ENCODE measurements at regions not wholly inside any gene's neighbourhood (a gene's known extent, or its start where the extent isn't known, plus 50 kb on each side); places are given as distances from the start of the nearest gene placed in this dataset.

DNA sequence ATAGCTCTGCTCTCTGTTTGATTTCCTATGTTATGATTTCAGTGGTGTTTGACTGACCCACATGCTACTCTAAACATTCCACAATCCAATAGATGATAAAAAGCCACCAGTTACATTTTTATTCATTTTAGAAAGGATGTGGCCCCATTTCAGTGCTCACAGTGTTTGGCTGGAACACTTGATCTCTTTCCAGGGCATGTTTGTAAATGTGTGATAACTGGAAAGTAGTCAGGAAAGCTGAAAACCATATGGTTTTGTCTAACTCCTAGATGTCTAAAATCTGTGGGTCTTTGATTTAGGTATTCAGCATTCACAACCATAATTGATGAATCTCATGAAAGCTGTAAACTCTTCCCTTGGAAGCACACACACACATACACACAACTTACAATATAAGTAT, 904.9 kb upstream of the AGA start:
- TF ChIP-seq, protein P1, sequence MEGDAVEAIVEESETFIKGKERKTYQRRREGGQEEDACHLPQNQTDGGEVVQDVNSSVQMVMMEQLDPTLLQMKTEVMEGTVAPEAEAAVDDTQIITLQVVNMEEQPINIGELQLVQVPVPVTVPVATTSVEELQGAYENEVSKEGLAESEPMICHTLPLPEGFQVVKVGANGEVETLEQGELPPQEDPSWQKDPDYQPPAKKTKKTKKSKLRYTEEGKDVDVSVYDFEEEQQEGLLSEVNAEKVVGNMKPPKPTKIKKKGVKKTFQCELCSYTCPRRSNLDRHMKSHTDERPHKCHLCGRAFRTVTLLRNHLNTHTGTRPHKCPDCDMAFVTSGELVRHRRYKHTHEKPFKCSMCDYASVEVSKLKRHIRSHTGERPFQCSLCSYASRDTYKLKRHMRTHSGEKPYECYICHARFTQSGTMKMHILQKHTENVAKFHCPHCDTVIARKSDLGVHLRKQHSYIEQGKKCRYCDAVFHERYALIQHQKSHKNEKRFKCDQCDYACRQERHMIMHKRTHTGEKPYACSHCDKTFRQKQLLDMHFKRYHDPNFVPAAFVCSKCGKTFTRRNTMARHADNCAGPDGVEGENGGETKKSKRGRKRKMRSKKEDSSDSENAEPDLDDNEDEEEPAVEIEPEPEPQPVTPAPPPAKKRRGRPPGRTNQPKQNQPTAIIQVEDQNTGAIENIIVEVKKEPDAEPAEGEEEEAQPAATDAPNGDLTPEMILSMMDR (IDR thresholded peaks at IDR 0.05), result no peak
- no peaks in the 10 kb centered on the region for H3K9me3 ChIP-seq
- H3K4me3 ChIP-seq (ENCODE audit: low read depth in 1 of 2, low read length in 1 of 2), result no peak overlapping the region
- no peaks in the 10 kb centered on the region for H3K27me3 ChIP-seq
- H3K36me3 ChIP-seq, result no peaks in the 10 kb centered on the region
- H3K27ac ChIP-seq, result no peak overlapping the region
- no peaks in the 10 kb centered on the region for H3K4me1 ChIP-seq (ENCODE audit: control insufficient read depth in 1 of 2, insufficient read depth in 1 of 2, low read depth in 1 of 2, low read length in 1 of 2)

DNA sequence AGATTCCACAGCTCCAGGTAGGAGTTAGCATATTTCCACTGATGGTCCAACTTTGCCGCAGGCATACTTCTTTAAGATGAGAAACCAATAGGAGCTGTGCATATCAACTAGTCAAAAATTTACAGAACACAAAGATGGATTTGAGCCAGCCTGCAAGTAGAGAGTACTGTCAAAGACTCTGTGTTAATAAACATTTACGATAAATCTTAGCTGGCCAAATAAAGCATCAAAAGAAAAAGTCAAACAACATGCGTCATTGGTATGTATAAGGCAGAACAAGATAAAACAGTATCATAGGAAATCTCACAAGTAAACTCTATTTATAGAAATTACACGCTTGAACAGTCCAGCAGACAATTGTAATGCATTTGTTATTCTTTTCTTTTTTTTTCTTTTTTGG, 907.4 kb upstream of the AGA start:
- no peak overlapping the region for H3K4me3 ChIP-seq (ENCODE audit: low read depth in 1 of 2, low read length in 1 of 2)
- no peaks in the 10 kb centered on the region for H3K9me3 ChIP-seq
- H3K36me3 ChIP-seq, result no peaks in the 10 kb centered on the region
- H3K4me1 ChIP-seq (ENCODE audit: control insufficient read depth in 1 of 2, insufficient read depth in 1 of 2, low read depth in 1 of 2, low read length in 1 of 2), result no peaks in the 10 kb centered on the region
- no peaks in the 10 kb centered on the region for H3K27me3 ChIP-seq
- TF ChIP-seq, protein P1 (IDR thresholded peaks at IDR 0.05), result no peak
- H3K27ac ChIP-seq, result no peak overlapping the region

DNA sequence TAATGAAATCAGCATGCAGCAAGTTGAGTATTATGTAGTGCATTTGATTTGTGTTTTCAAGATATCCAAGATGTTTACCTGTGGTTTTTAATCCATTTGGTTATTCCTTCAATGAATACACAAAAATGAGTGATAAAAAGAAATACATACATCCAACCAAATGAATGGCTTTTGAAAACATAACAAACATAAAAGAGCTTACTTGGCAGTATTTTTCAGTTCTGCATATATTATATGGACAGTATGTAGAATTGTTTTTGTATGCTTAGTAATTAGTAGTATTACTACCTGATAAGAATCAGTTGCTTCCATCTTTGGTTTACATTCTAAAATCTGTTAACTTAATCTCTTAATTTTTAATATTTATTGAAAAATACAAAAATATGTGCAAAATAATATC, 908.9 kb upstream of the AGA start:
- H3K4me1 ChIP-seq (ENCODE audit: control insufficient read depth in 1 of 2, insufficient read depth in 1 of 2, low read depth in 1 of 2, low read length in 1 of 2), result no peaks in the 10 kb centered on the region
- H3K36me3 ChIP-seq, result no peaks in the 10 kb centered on the region
- H3K27ac ChIP-seq, result no peak overlapping the region
- TF ChIP-seq, protein P1 (IDR thresholded peaks at IDR 0.05), result no peak
- no peak overlapping the region for H3K4me3 ChIP-seq (ENCODE audit: low read depth in 1 of 2, low read length in 1 of 2)
- H3K9me3 ChIP-seq, result no peaks in the 10 kb centered on the region
- no peaks in the 10 kb centered on the region for H3K27me3 ChIP-seq

DNA sequence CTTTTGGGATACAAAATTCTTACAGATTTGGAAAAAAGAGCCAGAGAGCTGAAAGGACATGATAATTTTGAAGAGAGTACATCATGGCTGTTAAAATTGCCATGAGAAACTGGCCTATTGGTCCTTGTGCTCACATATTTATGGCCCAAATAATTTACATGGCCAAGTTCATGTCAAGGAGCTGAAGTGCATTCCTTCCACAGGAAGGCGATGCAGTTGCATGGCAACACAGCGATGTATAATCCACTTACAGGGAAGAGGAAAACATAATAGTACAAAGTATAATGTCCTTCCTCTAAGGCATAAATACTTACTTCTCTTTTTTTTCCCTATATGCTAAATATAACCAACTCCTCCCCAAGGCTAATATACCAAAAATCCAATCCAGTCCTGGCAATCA, 914.5 kb upstream of the AGA start:
- Histone ChIP-seq H3K9me3 (no peaks in the 10 kb centered on the region), H3K27me3 (no peaks in the 10 kb centered on the region), H3K27ac (no peak overlapping the region), H3K4me3 (ENCODE audit: low read depth in 1 of 2, low read length in 1 of 2) (no peak overlapping the region), H3K4me1 (ENCODE audit: control insufficient read depth in 1 of 2, insufficient read depth in 1 of 2, low read depth in 1 of 2, low read length in 1 of 2) (no peaks in the 10 kb centered on the region), H3K36me3 (no peaks in the 10 kb centered on the region)
- TF ChIP-seq, protein P1 (IDR thresholded peaks at IDR 0.05), result no peak

DNA sequence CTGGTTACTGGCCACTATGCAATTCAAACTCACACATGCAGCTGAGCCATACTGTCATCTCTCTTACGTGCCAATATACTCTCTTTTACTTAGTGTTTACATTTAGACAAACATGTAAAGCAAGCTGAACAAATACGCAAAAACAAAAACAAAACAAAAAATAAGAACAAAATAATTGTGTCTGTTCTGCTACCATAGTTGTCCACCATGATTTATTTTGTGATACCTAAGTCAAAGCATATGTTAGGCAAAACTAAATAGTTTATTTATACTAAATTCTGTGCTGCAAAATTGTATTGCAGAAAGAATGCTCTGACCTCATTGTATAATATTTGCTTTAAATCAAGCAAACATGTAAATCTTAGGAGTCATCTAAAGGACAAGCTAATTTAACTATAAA, 943.2 kb upstream of the AGA start:
- no peaks in the 10 kb centered on the region for H3K36me3 ChIP-seq
- TF ChIP-seq, protein P1 (IDR thresholded peaks at IDR 0.05), result no peak
- H3K4me3 ChIP-seq (ENCODE audit: low read depth in 1 of 2, low read length in 1 of 2), result no peak overlapping the region
- no peaks in the 10 kb centered on the region for H3K27me3 ChIP-seq
- no peaks in the 10 kb centered on the region for H3K4me1 ChIP-seq (ENCODE audit: control insufficient read depth in 1 of 2, insufficient read depth in 1 of 2, low read depth in 1 of 2, low read length in 1 of 2)
- H3K9me3 ChIP-seq, result no peaks in the 10 kb centered on the region
- H3K27ac ChIP-seq, result no peak overlapping the region

DNA sequence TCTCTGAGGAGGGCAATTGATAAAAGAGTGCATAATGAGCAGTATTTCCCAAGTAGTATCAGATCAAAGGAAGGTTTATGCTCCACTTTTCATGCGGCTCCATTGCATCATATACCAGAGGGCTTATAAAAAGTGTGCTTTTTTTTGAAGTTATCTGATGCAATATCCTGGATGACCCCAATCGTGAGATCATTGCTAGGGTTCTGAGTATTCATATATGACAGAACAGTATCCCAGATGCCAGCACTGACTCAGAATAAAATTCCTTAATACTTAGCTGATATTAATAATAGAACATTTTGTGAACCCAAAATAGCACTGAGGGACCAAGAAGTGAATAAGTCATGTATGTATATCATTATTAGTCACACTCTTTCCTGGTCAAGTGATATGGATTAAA, 945.5 kb upstream of the AGA start:
- H3K4me3 ChIP-seq (ENCODE audit: low read depth in 1 of 2, low read length in 1 of 2), result no peak overlapping the region
- TF ChIP-seq, protein P1 (IDR thresholded peaks at IDR 0.05), result no peak
- H3K27me3 ChIP-seq, result no peaks in the 10 kb centered on the region
- no peaks in the 10 kb centered on the region for H3K9me3 ChIP-seq
- no peaks in the 10 kb centered on the region for H3K36me3 ChIP-seq
- no peak overlapping the region for H3K27ac ChIP-seq
- no peaks in the 10 kb centered on the region for H3K4me1 ChIP-seq (ENCODE audit: control insufficient read depth in 1 of 2, insufficient read depth in 1 of 2, low read depth in 1 of 2, low read length in 1 of 2)
